Astrocyte (in vitro differentiated cells and primary cell): ENCODE measurements at regions not wholly inside any gene's neighbourhood (a gene's known extent, or its start where the extent isn't known, plus 50 kb on each side); places are given as distances from the start of the nearest gene placed in this dataset.

Experiments used
- EZH2 ChIP-seq: IDR thresholded peaks from 2 replicates; pipeline ENCODE4 v1.6.1; 2012; ENCODE audit warnings: mild to moderate bottlenecking, low read length, inconsistent platforms; ENCODE audit not compliant: insufficient read depth
- TF ChIP-seq, protein P1 (sequence below): IDR thresholded peaks from 2 replicates; pipeline ENCODE4 v1.5.1; 2011; ENCODE audit warnings: low read depth, mild to moderate bottlenecking, inconsistent platforms, low read length, moderate library complexity; ENCODE audit not compliant: insufficient read depth

DNA sequence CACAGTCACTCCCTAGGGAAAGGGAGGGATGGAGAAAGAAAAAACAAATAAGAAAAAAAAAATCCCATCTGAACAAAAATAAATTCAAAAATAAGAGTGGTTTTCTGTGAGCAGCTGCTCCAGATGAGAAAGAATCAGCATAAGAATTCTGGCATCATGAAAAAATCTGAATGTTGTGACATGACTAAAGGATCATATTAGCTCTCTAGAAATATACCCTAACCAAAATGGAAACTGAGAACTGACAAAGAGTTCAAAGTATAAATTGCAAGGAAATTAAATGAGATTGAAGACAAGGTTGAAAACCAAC, 579.0 kb downstream of the UQCRFS1 start:
- TF ChIP-seq, protein P1, sequence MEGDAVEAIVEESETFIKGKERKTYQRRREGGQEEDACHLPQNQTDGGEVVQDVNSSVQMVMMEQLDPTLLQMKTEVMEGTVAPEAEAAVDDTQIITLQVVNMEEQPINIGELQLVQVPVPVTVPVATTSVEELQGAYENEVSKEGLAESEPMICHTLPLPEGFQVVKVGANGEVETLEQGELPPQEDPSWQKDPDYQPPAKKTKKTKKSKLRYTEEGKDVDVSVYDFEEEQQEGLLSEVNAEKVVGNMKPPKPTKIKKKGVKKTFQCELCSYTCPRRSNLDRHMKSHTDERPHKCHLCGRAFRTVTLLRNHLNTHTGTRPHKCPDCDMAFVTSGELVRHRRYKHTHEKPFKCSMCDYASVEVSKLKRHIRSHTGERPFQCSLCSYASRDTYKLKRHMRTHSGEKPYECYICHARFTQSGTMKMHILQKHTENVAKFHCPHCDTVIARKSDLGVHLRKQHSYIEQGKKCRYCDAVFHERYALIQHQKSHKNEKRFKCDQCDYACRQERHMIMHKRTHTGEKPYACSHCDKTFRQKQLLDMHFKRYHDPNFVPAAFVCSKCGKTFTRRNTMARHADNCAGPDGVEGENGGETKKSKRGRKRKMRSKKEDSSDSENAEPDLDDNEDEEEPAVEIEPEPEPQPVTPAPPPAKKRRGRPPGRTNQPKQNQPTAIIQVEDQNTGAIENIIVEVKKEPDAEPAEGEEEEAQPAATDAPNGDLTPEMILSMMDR = no peak
- TF ChIP-seq EZH2 = no peak
